ENCODE measurements at regions not wholly inside any gene's neighbourhood (a gene's known extent, or its start where the extent isn't known, plus 50 kb on each side); places are given as distances from the start of the nearest gene placed in this dataset.

GRCh38 chr4:12595489-12595888 lies 888.7 kb downstream of the RAB28 start (continued):
- TF ChIP-seq POLR2A (IDR thresholded peaks at IDR 0.05; ENCODE audit: control extremely low read depth in 1 of 2, low read depth in 2 of 2, low read length in 2 of 2) (no peak), EZH2 (IDR thresholded peaks at IDR 0.05; ENCODE audit: low read depth, low read length, severe bottlenecking) (no peak), RBBP5 (IDR thresholded peaks at IDR 0.05; ENCODE audit: borderline replicate concordance, low read depth, low read length) (no peak), SP4 (IDR thresholded peaks at IDR 0.05; ENCODE audit: low read length) (no peak), E2F6 (IDR thresholded peaks at IDR 0.05) (no peak)
